ENCODE measurements at regions not wholly inside any gene's neighbourhood (a gene's known extent, or its start where the extent isn't known, plus 50 kb on each side); places are given as distances from the start of the nearest gene placed in this dataset.

DNA sequence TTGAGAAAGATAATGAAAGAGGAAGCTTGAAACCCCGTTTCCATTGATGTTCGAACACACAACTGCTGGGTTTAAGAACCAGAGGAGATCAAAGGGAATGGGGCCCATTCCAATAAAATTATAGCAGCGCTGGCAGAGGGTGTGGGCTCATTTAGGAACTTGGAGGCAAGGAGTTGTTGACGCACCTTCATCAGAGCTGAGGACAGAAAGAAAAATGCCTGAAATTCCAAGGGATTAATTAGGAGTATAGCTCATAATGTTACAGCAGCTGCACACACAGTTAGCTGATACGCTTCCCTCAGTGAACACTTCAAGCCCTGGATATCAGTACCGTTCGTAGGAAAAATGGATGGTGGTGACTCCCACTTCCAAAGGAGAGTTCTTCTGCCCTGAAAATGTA is 127.2 kb downstream of the AXIN2 start:
- Histone ChIP-seq H3K4me1 (ENCODE audit: control insufficient read depth in 2 of 2, insufficient read depth in 2 of 2, low read length in 2 of 2) (no peaks in the 10 kb centered on the region), H3K9me3 (ENCODE audit: control insufficient read depth in 2 of 2, low read length in 2 of 2) (no peaks in the 10 kb centered on the region), H3K9ac (ENCODE audit: low read depth in 1 of 2, low read length in 2 of 2) (no peak overlapping the region), H3K4me3 (ENCODE audit: low read length in 2 of 2) (no peak overlapping the region), H3K36me3 (ENCODE audit: control insufficient read depth in 2 of 2, insufficient read depth in 2 of 2, low read length in 2 of 2) (no peaks in the 10 kb centered on the region), H3K27me3 (ENCODE audit: control insufficient read depth in 2 of 2, insufficient read depth in 2 of 2, low read length in 2 of 2) (no peaks in the 10 kb centered on the region), H3K27ac (ENCODE audit: low read depth in 2 of 2, low read length in 2 of 2) (no peak overlapping the region)

DNA sequence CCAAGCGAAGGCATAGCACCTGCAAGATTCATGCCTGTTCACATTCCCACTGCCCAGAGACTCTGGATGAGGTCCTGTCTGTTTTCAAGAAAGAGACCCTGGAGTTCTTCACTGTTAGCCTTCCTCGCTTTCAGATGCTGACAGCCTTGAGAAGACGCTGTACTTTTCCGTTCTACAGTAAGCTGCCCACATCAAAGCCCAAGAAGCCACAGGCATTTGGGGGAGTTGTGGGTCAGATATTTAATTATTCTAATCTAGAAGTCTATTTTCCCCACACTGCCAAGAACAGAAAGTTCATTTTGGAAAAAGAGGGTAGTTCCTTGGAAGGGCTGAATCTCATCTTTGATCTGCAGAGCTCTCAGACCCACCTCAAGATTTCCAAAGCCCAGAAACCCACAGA is 127.9 kb downstream of the AXIN2 start:
- Histone ChIP-seq H3K27ac (ENCODE audit: low read depth in 2 of 2, low read length in 2 of 2) (no peak overlapping the region), H3K27me3 (ENCODE audit: control insufficient read depth in 2 of 2, insufficient read depth in 2 of 2, low read length in 2 of 2) (no peaks in the 10 kb centered on the region), H3K4me3 (ENCODE audit: low read length in 2 of 2) (no peak overlapping the region), H3K4me1 (ENCODE audit: control insufficient read depth in 2 of 2, insufficient read depth in 2 of 2, low read length in 2 of 2) (no peaks in the 10 kb centered on the region), H3K9ac (ENCODE audit: low read depth in 1 of 2, low read length in 2 of 2) (no peak overlapping the region), H3K9me3 (ENCODE audit: control insufficient read depth in 2 of 2, low read length in 2 of 2) (no peaks in the 10 kb centered on the region), H3K36me3 (ENCODE audit: control insufficient read depth in 2 of 2, insufficient read depth in 2 of 2, low read length in 2 of 2) (no peaks in the 10 kb centered on the region)

DNA sequence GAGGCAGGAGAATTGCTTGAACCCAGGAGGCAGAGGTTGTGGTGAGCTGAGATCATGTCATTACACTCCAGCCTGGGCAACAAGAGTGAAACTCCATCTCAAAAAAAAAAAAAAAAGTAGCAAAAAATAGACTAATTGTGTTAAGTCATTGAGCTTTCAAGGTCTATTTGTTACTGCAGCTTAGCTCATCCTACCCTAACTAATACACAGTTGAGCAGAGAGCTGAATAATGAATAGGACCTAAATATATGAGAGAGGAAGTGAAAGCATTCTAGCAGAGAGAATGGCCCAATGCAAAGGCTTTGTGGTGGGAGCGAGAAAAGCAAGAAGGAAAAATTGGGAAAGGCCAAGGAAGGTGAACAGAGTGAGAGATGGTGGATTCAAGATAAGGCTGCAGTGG is 128.3 kb downstream of the AXIN2 start:
- Histone ChIP-seq H3K9ac (ENCODE audit: low read depth in 1 of 2, low read length in 2 of 2) (no peak overlapping the region), H3K4me3 (ENCODE audit: low read length in 2 of 2) (no peak overlapping the region), H3K27ac (ENCODE audit: low read depth in 2 of 2, low read length in 2 of 2) (no peak overlapping the region), H3K9me3 (ENCODE audit: control insufficient read depth in 2 of 2, low read length in 2 of 2) (no peaks in the 10 kb centered on the region), H3K36me3 (ENCODE audit: control insufficient read depth in 2 of 2, insufficient read depth in 2 of 2, low read length in 2 of 2) (no peaks in the 10 kb centered on the region), H3K4me1 (ENCODE audit: control insufficient read depth in 2 of 2, insufficient read depth in 2 of 2, low read length in 2 of 2) (no peaks in the 10 kb centered on the region), H3K27me3 (ENCODE audit: control insufficient read depth in 2 of 2, insufficient read depth in 2 of 2, low read length in 2 of 2) (no peaks in the 10 kb centered on the region)

DNA sequence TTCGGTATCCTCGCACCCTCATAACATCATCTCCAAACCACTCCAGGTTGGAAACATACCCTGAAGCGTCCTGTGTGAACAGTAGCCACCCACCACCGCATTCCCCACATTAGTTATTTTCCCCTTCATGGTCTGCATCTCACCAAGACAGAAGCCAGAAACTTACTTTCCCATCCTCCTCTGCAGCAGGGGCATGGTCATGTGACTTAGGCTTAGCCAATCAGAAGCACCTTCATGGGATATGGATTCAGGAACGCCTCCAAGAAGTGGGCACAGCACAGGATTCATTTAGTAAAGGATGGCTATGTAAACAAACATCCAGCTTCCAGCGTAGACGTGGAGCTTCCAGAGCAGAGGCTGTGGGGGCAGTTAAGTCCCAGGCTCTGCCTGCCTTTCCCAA is 130.3 kb downstream of the AXIN2 start:
- Histone ChIP-seq H3K4me3 (ENCODE audit: low read length in 2 of 2) (no peak overlapping the region), H3K4me1 (ENCODE audit: control insufficient read depth in 2 of 2, insufficient read depth in 2 of 2, low read length in 2 of 2) (no peaks in the 10 kb centered on the region), H3K36me3 (ENCODE audit: control insufficient read depth in 2 of 2, insufficient read depth in 2 of 2, low read length in 2 of 2) (no peaks in the 10 kb centered on the region), H3K9me3 (ENCODE audit: control insufficient read depth in 2 of 2, low read length in 2 of 2) (no peaks in the 10 kb centered on the region), H3K27ac (ENCODE audit: low read depth in 2 of 2, low read length in 2 of 2) (no peak overlapping the region), H3K9ac (ENCODE audit: low read depth in 1 of 2, low read length in 2 of 2) (no peak overlapping the region), H3K27me3 (ENCODE audit: control insufficient read depth in 2 of 2, insufficient read depth in 2 of 2, low read length in 2 of 2) (no peaks in the 10 kb centered on the region)

DNA sequence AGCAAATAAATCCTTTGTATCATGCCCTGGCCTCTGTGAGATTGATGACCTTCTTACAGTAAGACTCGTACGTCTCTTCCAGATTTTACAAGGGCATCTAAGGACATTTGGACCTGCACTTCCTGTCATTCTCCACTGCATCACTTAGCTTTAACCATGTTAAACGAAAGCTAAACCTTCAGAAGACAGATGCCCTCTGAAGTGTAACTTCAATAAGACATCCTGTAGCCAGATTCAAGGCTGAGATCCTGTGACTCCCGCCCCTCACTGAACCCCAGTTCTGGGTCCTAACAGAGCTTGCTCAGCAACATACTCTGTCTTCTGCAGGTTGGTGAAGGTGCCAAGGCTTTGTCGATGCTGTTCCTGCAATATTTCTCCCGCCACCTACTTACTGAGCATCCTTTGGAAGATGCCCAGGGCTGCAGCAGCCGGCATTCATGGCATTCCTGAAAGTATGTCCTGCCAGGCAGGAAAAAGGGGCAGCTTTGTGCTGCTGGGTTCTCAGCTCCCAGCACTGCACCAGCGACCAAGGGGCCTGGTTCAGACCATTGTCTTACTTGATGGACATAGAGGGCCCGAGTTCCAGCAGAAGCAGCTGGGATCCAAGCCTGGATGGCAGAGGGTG is 131.1 kb downstream of the AXIN2 start:
- Histone ChIP-seq H3K9ac (ENCODE audit: low read depth in 1 of 2, low read length in 2 of 2) (no peak overlapping the region), H3K4me3 (ENCODE audit: low read length in 2 of 2) (no peak overlapping the region), H3K9me3 (ENCODE audit: control insufficient read depth in 2 of 2, low read length in 2 of 2) (no peaks in the 10 kb centered on the region), H3K4me1 (ENCODE audit: control insufficient read depth in 2 of 2, insufficient read depth in 2 of 2, low read length in 2 of 2) (no peaks in the 10 kb centered on the region), H3K27ac (ENCODE audit: low read depth in 2 of 2, low read length in 2 of 2) (no peak overlapping the region), H3K27me3 (ENCODE audit: control insufficient read depth in 2 of 2, insufficient read depth in 2 of 2, low read length in 2 of 2) (no peaks in the 10 kb centered on the region), H3K36me3 (ENCODE audit: control insufficient read depth in 2 of 2, insufficient read depth in 2 of 2, low read length in 2 of 2) (no peaks in the 10 kb centered on the region)

DNA sequence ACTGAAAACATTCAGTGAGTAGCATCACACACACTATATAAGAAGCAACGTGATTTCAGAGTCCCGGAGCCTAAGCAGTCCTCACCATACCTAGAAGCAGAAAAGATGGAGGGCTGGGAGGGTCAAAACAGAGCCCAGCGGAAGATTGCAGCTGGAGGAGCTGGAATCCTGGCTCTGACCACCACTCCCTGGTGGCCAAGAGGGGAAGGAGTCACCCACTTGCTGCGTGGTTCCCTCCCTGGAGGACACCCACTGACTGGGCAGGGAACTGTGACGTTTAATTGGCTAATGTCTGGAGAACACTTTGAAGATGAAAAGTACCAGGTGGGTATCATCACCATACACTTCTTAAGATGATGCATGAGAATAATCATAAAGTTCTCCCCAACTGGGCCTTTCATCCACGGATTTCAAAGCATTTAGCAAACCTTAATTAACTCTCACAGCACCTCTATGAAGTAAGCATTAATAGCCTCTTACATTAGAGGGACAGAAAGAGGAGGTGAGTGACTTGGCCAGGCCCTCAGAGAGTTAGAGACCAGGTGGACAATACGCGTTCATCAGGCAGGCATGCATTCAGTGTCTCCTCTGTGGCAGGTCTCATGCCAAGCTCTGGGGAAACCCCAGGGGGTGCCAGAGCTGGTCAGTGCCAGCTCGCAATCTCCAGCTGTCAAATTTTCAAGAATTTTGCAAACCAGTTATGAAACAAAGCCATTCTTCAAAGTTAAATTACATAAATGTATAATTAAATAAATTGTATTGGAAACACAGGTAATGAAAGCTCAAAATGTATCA is 137.9 kb downstream of the AXIN2 start:
- Histone ChIP-seq H3K4me3 (ENCODE audit: low read length in 2 of 2) (no peak overlapping the region), H3K9ac (ENCODE audit: low read depth in 1 of 2, low read length in 2 of 2) (no peak overlapping the region), H3K9me3 (ENCODE audit: control insufficient read depth in 2 of 2, low read length in 2 of 2) (no peaks in the 10 kb centered on the region), H3K27me3 (ENCODE audit: control insufficient read depth in 2 of 2, insufficient read depth in 2 of 2, low read length in 2 of 2) (no peaks in the 10 kb centered on the region), H3K27ac (ENCODE audit: low read depth in 2 of 2, low read length in 2 of 2) (no peak overlapping the region), H3K36me3 (ENCODE audit: control insufficient read depth in 2 of 2, insufficient read depth in 2 of 2, low read length in 2 of 2) (no peaks in the 10 kb centered on the region), H3K4me1 (ENCODE audit: control insufficient read depth in 2 of 2, insufficient read depth in 2 of 2, low read length in 2 of 2) (no peaks in the 10 kb centered on the region)

DNA sequence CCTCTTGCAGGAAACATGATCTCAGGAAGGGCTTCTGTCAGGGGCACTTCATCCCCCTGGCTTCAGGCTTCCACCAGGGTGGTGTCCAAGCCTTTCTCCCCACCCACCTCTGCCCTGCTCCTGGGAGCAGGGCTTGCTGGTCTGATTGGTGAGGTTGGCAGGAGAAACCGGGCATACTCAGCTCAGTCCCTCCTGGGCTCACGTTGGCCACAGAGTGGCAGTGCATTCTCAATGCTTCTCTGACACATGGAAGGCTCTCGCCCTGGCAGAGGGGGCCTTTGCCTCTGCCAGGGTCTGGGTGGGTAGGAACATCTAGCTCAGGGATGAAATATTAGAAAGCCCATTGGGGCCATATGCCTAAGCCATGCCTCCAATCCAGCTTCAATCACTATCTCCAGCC is 142.8 kb downstream of the AXIN2 start:
- H3K27me3 ChIP-seq (ENCODE audit: control insufficient read depth in 2 of 2, insufficient read depth in 2 of 2, low read length in 2 of 2) = no peaks in the 10 kb centered on the region
- peaks cover 0 to 17% of the 10 kb centered on the region in 2 donors for H3K4me1 ChIP-seq (ENCODE audit: control insufficient read depth in 2 of 2, insufficient read depth in 2 of 2, low read length in 2 of 2)
- H3K9ac ChIP-seq (ENCODE audit: low read depth in 1 of 2, low read length in 2 of 2) = no peak overlapping the region
- no peaks in the 10 kb centered on the region for H3K9me3 ChIP-seq (ENCODE audit: control insufficient read depth in 2 of 2, low read length in 2 of 2)
- H3K27ac ChIP-seq (ENCODE audit: low read depth in 2 of 2, low read length in 2 of 2) = no peak overlapping the region
- H3K4me3 ChIP-seq (ENCODE audit: low read length in 2 of 2) = no peak overlapping the region
- no peaks in the 10 kb centered on the region for H3K36me3 ChIP-seq (ENCODE audit: control insufficient read depth in 2 of 2, insufficient read depth in 2 of 2, low read length in 2 of 2)

DNA sequence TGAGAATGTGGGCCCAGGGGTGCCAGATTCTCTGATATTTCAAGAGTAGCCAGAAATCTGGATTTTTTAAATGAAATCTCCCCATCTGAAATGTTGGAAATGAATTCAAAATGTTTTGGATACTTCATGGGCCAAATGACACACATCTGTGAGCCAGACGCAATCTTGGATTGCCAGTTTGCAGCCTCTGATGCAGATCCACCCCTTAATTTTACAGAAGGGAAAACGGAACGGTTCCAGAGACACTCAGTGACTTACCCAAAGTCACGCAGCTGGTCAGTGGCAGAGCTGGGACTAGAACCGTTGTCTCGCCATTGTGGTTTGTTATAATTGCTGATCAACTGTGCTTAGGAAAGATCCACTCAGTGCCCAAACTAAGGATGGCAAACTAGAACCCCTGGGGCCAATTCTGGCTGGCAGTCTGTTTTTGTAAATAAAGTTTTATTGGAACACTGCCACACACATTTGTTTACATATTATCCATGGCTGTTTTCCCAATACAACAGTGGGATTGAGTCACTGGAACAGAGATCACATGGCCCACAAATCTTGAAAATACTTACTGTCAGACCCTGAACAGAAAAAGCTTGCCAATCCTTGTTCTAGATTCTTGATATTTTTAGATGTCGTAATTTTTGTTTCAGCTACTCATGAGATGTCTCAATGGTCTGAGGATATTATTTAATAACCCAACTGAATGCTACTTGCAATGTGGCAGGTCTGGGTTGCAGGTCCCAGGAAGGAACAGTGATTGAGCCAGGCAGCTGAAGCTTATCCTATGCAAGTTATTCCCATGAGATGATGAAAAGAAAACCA is 143.8 kb downstream of the AXIN2 start:
- Histone ChIP-seq H3K27ac (ENCODE audit: low read depth in 2 of 2, low read length in 2 of 2) (no peak overlapping the region), H3K9me3 (ENCODE audit: control insufficient read depth in 2 of 2, low read length in 2 of 2) (no peaks in the 10 kb centered on the region), H3K4me3 (ENCODE audit: low read length in 2 of 2) (no peak overlapping the region), H3K9ac (ENCODE audit: low read depth in 1 of 2, low read length in 2 of 2) (no peak overlapping the region), H3K27me3 (ENCODE audit: control insufficient read depth in 2 of 2, insufficient read depth in 2 of 2, low read length in 2 of 2) (no peaks in the 10 kb centered on the region), H3K36me3 (ENCODE audit: control insufficient read depth in 2 of 2, insufficient read depth in 2 of 2, low read length in 2 of 2) (no peaks in the 10 kb centered on the region), H3K4me1 (ENCODE audit: control insufficient read depth in 2 of 2, insufficient read depth in 2 of 2, low read length in 2 of 2) (peaks cover 0 to 17% of the 10 kb centered on the region in 2 donors)

DNA sequence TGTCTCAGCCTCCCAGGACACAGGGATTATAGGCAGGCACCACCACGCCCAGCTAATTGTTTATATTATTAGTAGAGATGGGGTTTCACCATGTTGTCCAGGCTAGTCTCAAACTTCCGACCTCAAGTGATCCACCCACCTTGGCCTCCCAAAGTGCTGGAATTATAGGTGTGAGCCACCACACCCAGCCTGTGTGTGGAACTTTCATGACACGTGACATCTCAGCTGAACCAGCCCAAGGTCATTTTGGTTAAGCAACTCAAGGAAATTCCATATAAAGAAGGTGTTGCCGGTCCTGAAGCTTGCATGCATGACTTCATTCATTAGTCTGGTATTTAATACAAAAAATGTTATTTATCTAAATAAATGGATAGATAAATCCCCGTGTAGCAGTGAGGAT is 145.5 kb downstream of the AXIN2 start:
- Histone ChIP-seq H3K27me3 (ENCODE audit: control insufficient read depth in 2 of 2, insufficient read depth in 2 of 2, low read length in 2 of 2) (no peaks in the 10 kb centered on the region), H3K4me3 (ENCODE audit: low read length in 2 of 2) (no peak overlapping the region), H3K4me1 (ENCODE audit: control insufficient read depth in 2 of 2, insufficient read depth in 2 of 2, low read length in 2 of 2) (peaks cover 0 to 17% of the 10 kb centered on the region in 2 donors), H3K27ac (ENCODE audit: low read depth in 2 of 2, low read length in 2 of 2) (no peak overlapping the region), H3K36me3 (ENCODE audit: control insufficient read depth in 2 of 2, insufficient read depth in 2 of 2, low read length in 2 of 2) (no peaks in the 10 kb centered on the region), H3K9ac (ENCODE audit: low read depth in 1 of 2, low read length in 2 of 2) (no peak overlapping the region), H3K9me3 (ENCODE audit: control insufficient read depth in 2 of 2, low read length in 2 of 2) (no peaks in the 10 kb centered on the region)

DNA sequence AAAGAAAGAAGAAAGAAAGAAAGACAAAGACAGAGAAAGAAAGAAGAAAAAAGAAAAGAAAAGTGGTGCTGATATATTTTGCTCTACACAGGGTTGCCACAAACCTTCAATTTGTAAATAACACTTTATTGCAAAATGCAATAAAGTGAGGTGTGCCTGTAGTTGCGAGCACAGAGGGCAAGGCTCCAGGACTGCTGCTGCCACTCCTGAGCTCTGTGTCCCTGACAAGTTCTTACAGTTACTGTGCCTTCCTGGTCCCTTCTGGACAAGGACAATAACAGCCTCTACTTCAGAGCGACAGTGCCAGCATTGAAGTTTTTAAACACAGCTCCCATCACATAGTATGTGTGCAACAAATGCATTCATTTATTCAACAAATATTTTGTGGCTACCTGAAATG is 148.1 kb downstream of the AXIN2 start:
- H3K4me3 ChIP-seq (ENCODE audit: low read length in 2 of 2) = peak overlapping the region; percentile 4 to 13
- no peaks in the 10 kb centered on the region for H3K36me3 ChIP-seq (ENCODE audit: control insufficient read depth in 2 of 2, insufficient read depth in 2 of 2, low read length in 2 of 2)
- H3K27ac ChIP-seq (ENCODE audit: low read depth in 2 of 2, low read length in 2 of 2) = peak overlapping the region; percentile 82 to 85
- no peaks in the 10 kb centered on the region for H3K27me3 ChIP-seq (ENCODE audit: control insufficient read depth in 2 of 2, insufficient read depth in 2 of 2, low read length in 2 of 2)
- H3K9me3 ChIP-seq (ENCODE audit: control insufficient read depth in 2 of 2, low read length in 2 of 2) = no peaks in the 10 kb centered on the region
- H3K9ac ChIP-seq (ENCODE audit: low read depth in 1 of 2, low read length in 2 of 2) = peak overlapping the region in 1 of 2 donors; percentile 54
- H3K4me1 ChIP-seq (ENCODE audit: control insufficient read depth in 2 of 2, insufficient read depth in 2 of 2, low read length in 2 of 2) = peaks cover 0 to 22% of the 10 kb centered on the region in 2 donors

All from mucosa of rectum (tissue), 2 donors.